GM19397 (cell line): ENCODE measurements at regions not wholly inside any gene's neighbourhood (a gene's known extent, or its start where the extent isn't known, plus 50 kb on each side); places are given as distances from the start of the nearest gene placed in this dataset.
"Not testable (repeated sequence)": the region's sequence is repeated elsewhere in the genome, so short reads cannot be mapped to it uniquely, and the experiment has no call there.

Experiments used
- ATAC-seq: cut with Tn5 transposase; IDR thresholded peaks from one replicate; pipeline ENCODE4 v1.9.1; 2021; ENCODE audit warnings: mild to moderate bottlenecking, moderate library complexity; ENCODE audit not compliant: unreplicated experiment

DNA sequence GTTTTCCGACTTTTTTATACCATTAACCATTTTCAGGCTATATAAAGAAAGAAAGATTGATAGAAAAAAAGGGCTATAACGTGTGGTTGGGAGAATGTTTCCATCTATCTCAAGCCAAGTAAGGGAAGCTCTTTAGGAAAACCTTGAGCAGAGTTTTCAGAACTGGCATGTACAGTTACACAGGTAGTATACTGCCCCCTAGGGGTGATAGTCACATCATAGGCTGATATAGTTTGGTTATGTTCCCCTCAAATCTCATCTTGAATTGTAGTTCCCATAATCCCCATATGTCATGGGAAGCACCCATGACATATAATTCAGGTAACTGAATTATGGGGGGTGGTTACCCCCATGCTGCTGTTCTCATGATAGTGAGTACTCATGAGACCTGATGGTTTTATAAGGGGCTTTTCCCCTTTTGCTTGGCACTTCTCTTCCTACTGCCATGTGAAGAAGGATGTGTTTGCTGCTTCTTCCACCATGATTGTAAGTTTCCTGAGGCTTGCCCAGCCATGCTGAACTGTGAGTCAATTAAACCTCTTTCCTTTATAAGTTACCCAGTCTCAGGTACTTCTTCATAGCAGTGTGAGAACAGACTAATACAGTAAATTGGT is 186.8 kb downstream of the TMA16 start:
- peak; percentile 76 for ATAC-seq

DNA sequence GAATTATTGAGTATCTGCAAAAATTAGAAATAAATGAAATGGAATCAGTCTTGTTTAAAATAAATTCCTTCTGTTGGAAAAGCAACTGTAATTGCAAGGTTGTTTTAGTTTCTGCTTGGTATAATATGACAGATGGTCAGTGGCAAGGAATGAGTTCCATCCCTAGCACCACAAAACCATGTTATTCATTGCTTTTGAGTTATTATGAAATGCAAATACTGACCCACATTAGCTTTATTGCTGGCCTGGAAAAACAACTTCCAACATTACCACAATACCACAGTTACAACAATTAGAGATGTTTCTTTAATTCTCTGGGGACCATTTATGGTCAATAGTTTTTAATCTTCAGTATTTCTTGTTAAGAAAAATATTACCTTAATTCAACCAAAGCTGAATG is 194.4 kb downstream of the TMA16 start:
- no peak for ATAC-seq

- ATAC-seq, result no peak
These were observed 198.7 kb downstream of the TMA16 start for GRCh38 chr4:163693211-163693610.

DNA sequence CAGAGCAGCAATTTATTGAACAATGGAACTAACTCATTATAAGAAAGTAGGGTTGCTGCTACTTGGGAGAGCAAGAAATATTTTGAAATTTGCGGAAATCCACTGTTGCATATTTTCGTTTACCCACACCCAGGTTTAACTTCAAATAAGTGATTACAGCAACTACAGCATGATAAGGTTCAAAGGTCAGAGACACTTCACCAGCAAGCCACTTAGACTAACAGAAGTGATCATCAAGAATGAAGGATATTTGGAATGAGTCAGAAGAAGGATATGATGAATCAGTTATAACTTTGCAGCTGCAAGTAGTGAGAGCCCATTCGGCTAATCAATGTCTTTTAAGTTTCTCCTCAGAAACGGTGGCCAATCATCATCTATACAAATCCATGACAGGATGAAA is 199.3 kb downstream of the TMA16 start:
- ATAC-seq, result no peak

- ATAC-seq, result no peak
These were observed 199.9 kb downstream of the TMA16 start for GRCh38 chr4:163694385-163694784.

GRCh38 chr4:163697121-163697520 is 202.6 kb downstream of the TMA16 start:
- no peak for ATAC-seq

GRCh38 chr4:163700383-163700782 is 205.9 kb downstream of the TMA16 start:
- not testable (repeated sequence) for ATAC-seq

- ATAC-seq, result peak; percentile 74
These were observed 207.4 kb downstream of the TMA16 start for GRCh38 chr4:163701916-163702315.

DNA sequence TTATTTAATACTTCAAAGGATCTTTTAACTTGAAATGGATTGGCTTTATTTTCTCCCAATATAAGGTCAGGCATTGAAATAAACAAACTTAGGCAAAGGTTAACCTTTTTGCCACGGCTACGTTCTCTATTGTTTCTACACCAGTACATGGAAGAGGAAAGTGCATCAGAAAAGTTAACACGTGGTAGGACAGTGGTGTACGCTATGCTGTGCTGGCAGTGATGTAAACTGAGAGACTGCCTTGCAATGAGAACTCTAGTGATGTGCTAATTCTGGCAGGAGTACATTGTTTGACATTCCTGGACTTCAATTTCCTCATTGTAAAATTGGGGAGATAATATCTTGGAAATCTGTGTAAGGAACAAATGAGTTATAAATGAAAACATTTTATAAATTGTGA is 208.2 kb downstream of the TMA16 start:
- ATAC-seq, result no peak

GRCh38 chr4:163703251-163703650 is 208.8 kb downstream of the TMA16 start:
- ATAC-seq, result no peak

- ATAC-seq, result no peak
These were observed 213.4 kb downstream of the TMA16 start for GRCh38 chr4:163707873-163708272.

DNA sequence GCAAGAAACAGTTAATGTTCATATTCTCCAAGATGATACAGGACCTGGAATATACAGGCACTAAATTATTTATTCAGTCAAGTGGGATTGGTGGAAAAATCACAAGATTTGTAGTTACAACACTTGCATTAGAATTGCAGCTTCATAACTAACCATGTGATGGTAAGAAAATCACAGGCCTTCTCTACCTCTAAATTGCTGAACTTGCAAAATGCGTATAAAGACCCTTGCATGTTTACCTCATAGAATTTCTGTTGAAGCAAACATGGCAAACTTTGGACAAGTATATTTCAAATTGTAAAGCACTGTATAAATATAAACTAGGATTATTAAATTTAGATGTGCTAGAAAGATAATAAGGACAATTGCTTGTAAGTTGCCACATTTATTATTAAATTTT is 215.1 kb downstream of the TMA16 start:
- ATAC-seq, result no peak

DNA sequence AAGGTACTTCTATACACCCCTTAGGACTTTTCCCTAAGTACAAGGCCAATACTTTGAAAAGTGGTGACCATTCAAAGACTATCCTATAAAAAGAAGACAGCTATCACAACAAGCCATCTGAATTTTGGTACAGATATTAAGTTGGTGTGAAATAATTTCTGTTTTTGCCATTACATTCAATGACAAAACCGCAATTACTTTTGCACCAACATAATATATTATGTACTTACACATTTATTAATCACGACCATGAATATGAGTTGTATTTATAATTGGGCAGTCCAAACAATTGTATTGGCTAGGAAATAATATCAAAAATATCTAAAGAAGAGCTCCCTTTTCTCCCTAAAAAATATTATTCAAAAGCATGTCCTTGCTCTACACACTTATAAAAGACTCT is 215.7 kb downstream of the TMA16 start:
- no peak for ATAC-seq

DNA sequence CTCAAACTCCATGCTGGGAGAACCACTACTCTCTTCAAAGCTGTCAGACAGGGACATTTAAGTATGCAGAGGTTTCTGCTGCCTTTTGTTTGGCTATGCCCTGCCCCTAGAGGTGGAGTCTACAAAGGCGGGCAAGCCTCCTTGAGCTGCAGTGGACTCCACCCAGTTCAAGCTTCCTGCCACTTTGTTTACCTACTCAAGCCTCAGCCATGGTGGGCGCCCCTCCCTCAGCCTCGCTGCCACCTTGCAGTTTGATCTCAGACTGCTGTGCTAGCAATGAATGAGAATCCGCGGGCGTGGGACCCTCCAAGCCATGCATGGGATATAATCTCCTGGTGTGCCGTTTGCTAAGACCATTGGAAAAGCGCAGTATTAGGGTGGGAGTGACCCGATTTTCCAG is 230.0 kb downstream of the TMA16 start:
- not testable (repeated sequence) for ATAC-seq

DNA sequence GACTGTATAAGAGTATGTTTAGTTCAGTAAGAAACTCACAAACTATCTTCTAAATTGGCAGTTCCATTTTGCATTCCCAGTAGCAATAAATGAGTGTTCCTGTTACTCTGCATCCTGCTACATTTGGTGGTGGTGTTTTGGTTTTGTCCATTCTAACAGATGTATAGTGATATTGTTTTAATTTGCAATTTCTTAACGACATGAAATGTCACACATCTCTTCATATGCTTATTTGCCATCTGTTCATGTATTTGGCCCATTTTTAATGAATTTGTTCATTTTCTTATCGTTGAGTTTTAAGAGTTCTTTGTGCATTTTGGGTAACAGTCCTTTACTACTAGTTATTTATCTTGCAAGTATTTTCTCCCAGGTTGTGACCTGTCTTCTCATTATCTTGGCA is 232.2 kb downstream of the TMA16 start:
- ATAC-seq, result no peak

DNA sequence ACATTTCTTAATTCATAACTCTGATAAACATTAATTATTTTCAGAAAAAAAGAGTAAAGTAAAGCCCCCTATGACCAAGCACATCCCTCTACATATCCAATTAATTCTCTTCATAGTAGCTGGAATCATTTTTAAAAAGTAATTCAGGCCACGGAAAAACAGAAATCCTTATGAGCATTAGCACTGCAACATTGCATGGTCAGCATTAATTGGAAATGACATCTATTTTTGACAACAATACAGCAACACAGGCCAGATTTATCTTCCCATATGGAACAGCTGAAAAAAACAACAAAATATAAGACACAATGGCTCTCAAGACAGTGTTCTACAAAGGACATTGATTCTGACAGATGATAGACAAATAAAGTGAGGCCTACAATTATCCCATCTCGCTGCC is 236.6 kb downstream of the TMA16 start:
- ATAC-seq, result no peak

DNA sequence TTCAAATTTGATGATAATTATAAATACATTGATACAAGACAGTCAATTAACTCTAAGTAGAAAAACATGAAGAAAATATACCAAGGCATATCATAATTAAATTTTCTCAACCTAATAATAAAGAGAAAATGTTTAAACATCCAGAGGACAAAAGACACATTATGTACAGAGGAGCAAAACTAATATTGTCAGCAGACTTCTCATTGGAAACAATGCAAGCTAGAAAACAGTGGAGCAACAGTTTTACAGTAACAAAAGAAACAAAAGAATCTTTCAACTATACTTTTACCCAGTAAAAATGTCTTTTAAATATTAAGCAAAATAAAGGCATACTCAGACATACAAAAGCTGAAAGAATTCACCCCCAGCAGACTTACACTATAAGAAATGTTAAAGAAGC is 238.0 kb downstream of the TMA16 start:
- no peak for ATAC-seq

DNA sequence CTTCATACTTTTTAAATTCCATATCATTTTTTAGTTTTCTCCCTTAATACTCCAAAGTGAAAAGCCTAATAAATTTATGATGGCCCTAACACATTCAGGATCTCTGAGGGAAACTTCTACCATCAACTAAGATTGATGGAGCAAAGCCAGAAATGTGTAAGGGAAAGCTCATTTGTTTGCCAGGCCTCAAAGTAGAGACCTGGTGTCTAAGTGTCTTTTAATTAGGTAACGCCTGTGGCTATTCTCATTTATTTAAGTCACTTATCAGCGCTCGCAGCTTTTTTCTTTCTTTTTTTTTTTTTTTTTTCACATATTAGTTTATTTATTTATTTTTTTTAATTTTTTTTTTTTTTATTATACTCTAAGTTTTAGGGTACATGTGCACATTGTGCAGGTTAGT is 242.4 kb downstream of the TMA16 start:
- no peak for ATAC-seq

- not testable (repeated sequence) for ATAC-seq
These were observed 243.4 kb downstream of the TMA16 start for GRCh38 chr4:163737846-163738245.

GRCh38 chr4:163738521-163738920 is 244.0 kb downstream of the TMA16 start:
- no peak for ATAC-seq

GRCh38 chr4:163744861-163745260 is 250.4 kb downstream of the TMA16 start:
- peak; percentile 84 for ATAC-seq

GRCh38 chr4:163747293-163747692 is 252.8 kb downstream of the TMA16 start:
- no peak for ATAC-seq

DNA sequence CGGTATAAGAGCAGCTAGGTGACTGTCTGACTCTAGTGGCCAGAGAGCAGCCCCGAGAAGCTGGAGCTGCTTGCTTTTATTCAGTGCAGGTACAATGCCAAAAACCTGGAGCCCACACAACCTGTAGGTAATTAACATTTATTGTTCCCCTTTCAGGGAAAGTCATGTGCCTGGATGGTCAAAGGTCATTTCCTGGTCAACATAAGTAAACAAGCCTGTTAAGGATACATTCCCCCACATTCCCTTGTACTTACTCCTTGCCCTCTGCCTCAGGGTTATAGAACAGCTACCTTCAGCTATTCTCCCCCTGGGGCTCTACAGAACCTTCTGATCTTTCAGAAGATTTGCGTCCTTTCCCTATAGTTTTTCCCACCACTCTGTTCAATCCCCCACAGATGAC is 253.4 kb downstream of the TMA16 start:
- ATAC-seq, result no peak
